DMS114 treated with DMSO at 0.1 percent for 48 hours (cell line): ENCODE measurements at regions not wholly inside any gene's neighbourhood (a gene's known extent, or its start where the extent isn't known, plus 50 kb on each side); places are given as distances from the start of the nearest gene placed in this dataset.
"Not testable (repeated sequence)": the region's sequence is repeated elsewhere in the genome, so short reads cannot be mapped to it uniquely, and the experiment has no call there.

ENCODE experiments used
- DNase-seq: peaks from one replicate; lab custom pipeline; 2025; ENCODE audit not compliant: unreplicated experiment; lab: John Stamatoyannopoulos, UW

DNA sequence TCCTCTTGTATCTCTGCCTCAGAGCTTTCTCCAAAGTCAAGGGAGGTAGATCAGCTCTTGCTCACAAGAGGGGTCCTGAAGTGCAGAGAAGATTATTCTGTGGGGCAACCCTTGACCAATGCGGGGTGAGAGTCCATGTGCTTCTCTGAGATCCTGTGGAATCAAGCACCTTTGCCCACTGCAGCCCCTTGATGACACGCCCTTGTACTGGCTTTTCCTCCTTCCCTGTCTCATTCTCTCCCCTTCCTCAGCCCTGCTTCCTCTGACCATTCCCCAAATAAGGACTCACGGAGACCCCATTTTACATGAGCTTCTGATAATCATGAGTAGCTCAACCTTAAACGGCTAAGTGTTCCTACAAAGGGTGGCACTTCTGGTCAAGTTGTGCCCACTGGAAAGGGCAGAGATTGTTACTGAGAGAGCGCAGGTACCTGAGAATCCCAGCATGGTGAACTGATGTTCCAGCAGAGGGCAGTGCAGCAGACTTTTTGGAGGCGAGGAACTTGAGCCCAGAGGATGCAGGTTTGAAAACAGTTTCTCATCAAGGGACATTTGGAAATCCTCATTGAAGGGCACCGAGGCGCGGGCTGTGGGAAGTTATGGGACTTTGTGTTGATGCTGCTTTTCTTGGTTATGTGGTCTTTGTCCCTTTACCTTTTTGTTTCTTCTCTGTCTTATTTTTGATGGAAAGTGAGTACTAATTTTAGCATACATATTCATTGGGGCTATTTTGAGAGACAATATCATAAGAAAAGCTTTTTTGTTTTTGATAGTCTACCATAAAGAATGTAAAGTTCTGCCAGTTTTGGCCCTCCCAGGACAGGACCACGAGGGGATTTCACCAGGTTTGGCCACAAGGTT is 201.3 kb downstream of the RBM46 start:
- peak; percentile 10 for DNase-seq

DNA sequence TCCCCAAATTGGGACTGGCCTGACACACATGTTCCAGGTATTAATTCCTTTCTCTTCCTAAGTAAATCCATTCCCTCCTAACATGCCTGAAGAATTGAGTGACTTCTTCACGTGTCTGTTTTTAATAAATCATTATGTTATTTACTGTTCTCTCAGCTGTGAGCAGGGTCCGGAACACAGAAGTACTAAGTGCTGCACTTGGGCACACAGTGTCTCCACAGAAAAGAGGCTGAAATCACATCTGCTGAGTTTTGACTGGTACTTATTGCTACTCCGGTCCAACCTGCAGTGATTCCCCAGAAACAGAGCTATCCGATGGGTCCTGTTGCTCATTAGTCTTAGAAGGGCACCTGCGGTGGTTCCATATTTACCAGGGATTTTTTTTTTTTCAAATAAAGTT is 202.6 kb downstream of the RBM46 start:
- DNase-seq = no peak

- no peak for DNase-seq
Measured at GRCh38 chr4:154984148-154984547, 203.1 kb downstream of the RBM46 start.

DNA sequence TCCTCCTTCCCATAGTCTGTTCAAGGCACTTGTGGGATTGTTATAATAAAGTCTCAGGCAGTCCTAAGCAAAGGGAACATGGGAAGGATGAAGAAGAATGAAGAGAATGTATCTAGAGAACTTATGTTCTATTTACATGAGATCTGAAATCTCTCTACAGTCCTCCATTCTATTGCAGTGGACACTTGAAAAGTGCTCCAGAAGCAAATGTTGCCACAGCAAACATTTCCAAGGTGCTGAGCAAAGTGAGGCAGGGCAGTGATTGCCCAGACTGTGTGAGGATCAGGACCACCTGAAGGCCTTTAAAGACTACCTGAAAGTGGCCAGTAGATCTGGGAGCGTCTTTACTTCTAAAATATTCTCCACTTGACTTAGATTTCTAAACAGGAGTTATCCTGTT is 203.5 kb downstream of the RBM46 start:
- no peak for DNase-seq

DNA sequence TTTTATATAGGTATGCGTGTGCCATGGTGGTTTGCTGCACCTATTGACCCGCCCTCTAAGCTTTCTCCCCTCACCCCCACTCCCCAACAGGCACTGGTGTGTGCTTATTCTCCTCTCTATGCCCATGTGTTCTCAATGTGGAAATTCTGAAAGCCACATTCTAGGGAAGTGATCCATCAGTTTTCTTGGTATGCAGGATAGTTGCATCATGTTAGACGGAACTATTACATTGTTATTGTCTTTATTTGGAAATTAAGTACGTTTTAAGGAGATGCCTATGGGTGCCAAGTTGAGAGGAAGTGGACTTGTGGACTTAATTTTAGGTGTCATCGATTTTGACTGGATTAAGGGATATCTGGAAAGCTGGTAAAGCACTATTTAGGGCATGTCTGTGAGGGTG is 204.6 kb downstream of the RBM46 start:
- no peak for DNase-seq

GRCh38 chr4:154988511-154988910 is 207.4 kb downstream of the RBM46 start:
- no peak for DNase-seq

GRCh38 chr4:154989511-154989910 is 208.4 kb downstream of the RBM46 start:
- DNase-seq = no peak

DNA sequence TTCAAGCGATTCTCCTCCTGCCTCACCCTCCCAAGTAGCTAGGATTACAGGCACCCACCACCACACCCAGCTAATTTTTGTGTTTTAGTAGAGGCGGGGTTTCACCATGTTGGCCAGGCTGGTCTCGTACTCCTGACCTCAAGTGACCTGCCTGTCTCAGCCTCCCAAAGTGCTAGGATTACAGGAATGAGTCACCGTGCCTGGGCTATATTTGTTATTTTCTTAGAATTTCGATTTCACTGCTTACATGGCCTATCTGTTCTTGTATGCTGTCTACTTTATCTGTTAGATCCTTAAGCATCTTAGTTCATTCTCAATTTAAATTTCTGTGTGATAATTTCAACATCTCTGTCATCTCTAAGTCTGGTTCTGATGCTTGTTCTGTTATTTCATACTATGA is 210.6 kb upstream of the NPY2R start:
- not testable (repeated sequence) for DNase-seq

GRCh38 chr4:154998284-154998683 is 210.2 kb upstream of the NPY2R start:
- no peak for DNase-seq

- no peak for DNase-seq
Measured at GRCh38 chr4:154998773-154999172, 209.7 kb upstream of the NPY2R start.

GRCh38 chr4:154999950-155000578 is 208.4 kb upstream of the NPY2R start:
- no peak for DNase-seq

GRCh38 chr4:155001251-155001650 is 207.2 kb upstream of the NPY2R start:
- DNase-seq = no peak

GRCh38 chr4:155005395-155006090 is 202.9 kb upstream of the NPY2R start:
- no peak for DNase-seq

DNA sequence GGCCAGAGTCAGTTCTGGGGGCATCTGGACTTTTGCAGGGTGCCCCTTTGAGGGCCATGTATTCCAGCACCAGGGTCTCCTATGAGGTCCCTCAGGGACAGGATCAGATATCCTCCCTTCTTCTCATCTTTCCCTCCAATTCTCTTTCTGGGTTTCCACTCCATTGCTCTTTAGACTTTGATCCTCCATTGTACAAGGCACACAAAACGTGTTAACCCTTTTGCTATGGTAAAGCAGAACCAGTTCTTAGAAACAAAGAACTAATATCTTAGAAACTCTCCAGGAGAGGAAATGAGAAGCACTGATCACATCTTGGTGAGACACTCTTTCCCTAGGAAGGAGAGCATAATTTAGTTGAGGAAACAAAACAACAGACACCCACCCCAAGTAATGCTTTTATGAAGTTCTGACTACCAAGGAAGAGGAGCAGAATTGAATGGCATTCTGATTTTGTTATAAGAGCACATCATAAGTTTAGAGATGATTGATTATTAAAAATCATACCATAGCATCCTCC is 200.7 kb upstream of the NPY2R start:
- no peak for DNase-seq

- DNase-seq = no peak
Measured at GRCh38 chr4:155008389-155008788, 200.0 kb upstream of the NPY2R start.

DNA sequence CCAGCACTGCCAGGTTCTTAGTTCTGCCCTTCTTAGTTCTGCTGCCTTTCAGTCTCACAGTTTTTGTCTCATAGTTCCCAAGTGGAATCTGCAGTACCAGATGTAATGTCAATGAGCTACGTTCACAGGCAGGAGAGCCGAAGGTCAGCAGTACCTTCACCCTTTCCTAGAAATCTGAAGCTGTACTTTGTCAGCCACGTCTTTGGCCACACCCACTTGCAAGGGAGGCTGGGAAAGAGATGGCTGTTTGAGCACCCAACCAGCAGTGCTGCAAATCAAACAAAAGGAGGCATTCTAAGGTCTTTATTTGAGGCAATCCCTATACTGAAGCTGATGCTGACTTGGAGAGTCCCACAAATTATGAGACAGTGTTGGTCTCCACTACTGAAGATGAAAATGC is 199.1 kb upstream of the NPY2R start:
- DNase-seq = no peak

DNA sequence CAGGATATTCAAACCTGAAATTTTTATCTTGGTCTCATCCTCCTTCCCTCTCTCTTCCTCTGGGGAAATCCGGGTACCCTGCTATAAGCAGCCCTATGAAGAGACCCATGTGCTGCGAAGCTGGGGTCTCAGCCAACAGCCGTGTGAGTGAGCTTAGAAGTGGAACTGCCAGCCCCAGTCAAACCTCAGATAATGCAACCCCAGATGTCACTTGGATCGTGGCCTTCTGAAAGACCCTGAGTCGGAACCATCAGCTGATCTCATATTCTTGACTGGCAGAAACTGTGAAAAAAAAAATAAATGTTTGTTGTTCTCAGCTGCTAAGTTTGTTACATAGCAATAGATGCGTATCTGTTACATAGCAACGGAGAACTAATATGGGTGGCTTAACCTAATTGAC is 198.1 kb upstream of the NPY2R start:
- no peak for DNase-seq

- no peak for DNase-seq
Measured at GRCh38 chr4:155011163-155011780, 197.2 kb upstream of the NPY2R start.

DNA sequence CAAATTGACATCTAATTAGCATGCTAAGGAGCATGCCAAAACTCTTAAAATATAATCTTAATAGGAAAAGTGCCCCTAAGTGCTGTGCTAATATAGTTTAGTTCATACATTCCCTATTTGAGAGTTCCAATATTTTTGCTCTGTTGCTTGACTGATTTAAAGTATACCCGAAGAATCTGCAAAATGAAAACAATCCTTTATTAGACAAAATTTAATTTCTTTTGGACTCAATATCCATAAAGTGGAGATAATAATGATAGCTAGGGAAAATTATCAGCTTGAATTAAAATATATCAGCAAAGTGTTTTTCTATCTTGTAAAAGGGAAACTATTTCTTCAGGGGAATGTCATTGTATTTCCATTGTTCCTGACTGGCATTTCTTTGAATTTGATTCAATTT is 196.0 kb upstream of the NPY2R start:
- DNase-seq = no peak

GRCh38 chr4:155017426-155017825 is 191.0 kb upstream of the NPY2R start:
- DNase-seq = no peak

DNA sequence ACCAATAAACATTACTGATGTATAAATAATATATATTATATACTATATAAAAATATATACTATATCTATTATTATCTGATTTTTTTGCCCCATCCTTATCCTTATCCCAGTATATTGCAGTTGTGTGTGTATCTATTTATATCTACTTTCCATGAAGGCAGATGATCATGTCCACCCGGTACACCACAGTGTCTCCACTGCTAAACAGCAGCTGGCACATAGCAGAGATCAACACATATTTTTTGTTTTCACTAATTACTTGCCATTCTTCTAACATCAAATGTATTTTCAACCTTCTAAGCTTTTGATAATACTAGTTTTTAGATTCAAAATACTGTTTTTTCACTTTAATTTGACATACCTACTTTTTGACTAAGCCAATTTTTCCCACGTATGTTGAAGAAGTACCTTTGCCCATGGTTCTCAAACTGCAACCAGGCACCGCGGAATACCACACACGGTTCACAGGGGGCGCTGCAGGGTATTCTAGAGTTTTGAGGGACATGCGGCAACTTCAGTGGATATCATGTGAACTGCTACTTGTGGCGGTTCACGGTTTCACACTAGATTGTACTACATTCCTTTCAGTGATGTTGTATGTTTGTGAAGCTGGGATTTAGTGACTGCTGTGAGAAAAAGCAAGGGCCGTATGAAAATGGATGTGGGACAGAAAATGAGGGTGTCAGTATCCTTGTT is 182.5 kb upstream of the NPY2R start:
- peak; percentile 4 for DNase-seq
